GM12878 (cell line): ENCODE measurements at regions not wholly inside any gene's neighbourhood (a gene's known extent, or its start where the extent isn't known, plus 50 kb on each side); places are given as distances from the start of the nearest gene placed in this dataset.

ENCODE experiments used
- BRCA1 ChIP-seq: IDR thresholded peaks from 2 replicates; pipeline ENCODE4 v1.6.1; 2011; ENCODE audit warnings: low read depth, low read length, improper control_type of control experiment
- JUND ChIP-seq: IDR thresholded peaks from 2 replicates; pipeline ENCODE4 v1.6.1; 2012; ENCODE audit warnings: low read depth, mild to moderate bottlenecking, low read length, improper control_type of control experiment, moderate library complexity
- POLR2AphosphoS5 ChIP-seq: IDR thresholded peaks from 2 replicates; pipeline ENCODE4 v1.6.1; 2011; ENCODE audit warnings: mild to moderate bottlenecking, low read length, inconsistent platforms
- SP1 ChIP-seq: IDR thresholded peaks from one replicate; pipeline ENCODE4 v1.6.1; 2011; ENCODE audit warnings: low read depth, low read length
- TF ChIP-seq, protein P1 (sequence below), 3 experiments: IDR thresholded peaks in 2 of 3; conservative IDR thresholded peaks in 1 of 3; 2 replicates each; pipeline ENCODE4 v1.5.1; 2011; ENCODE audit warnings: low read depth in 3 of 3, low read length in 3 of 3, mild to moderate bottlenecking in 3 of 3, control low read depth in 2 of 3, moderate library complexity in 2 of 3, inconsistent platforms in 1 of 3, mixed read lengths in 1 of 3; ENCODE audit not compliant: control insufficient read depth in 2 of 3, insufficient read depth in 1 of 3; ENCODE audit errors: extremely low read depth in 1 of 3

DNA sequence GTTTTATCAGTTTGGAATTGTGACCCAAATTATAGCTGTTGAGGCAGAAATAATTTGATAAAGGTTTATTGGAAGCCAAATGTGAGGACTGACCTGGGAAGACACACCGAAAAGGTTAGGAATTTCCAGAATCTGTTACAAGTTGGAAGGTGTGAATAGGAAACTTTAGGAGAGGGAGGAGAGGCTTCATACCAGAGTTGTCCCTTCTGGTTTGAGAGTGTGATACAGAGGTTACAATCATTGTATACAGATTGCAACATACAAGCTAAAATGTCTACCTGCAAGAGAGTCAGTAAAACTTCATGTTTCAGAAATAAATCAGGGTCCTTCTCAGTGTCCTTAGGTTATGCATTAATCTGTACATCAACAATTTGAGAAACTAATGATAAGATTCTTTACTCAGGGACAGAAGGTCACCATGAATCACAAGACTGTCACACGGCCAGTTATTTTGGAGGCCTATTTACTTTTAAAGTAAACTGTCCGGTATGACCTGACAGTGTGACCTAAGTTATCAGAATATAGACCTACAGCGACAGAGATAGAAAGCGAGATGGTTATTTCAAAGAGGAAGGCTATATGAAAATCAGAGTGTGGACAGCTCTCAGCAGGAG is 204.9 kb upstream of the CTNND2 start:
- TF ChIP-seq BRCA1: no peak
- TF ChIP-seq, protein P1, sequence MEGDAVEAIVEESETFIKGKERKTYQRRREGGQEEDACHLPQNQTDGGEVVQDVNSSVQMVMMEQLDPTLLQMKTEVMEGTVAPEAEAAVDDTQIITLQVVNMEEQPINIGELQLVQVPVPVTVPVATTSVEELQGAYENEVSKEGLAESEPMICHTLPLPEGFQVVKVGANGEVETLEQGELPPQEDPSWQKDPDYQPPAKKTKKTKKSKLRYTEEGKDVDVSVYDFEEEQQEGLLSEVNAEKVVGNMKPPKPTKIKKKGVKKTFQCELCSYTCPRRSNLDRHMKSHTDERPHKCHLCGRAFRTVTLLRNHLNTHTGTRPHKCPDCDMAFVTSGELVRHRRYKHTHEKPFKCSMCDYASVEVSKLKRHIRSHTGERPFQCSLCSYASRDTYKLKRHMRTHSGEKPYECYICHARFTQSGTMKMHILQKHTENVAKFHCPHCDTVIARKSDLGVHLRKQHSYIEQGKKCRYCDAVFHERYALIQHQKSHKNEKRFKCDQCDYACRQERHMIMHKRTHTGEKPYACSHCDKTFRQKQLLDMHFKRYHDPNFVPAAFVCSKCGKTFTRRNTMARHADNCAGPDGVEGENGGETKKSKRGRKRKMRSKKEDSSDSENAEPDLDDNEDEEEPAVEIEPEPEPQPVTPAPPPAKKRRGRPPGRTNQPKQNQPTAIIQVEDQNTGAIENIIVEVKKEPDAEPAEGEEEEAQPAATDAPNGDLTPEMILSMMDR (IDR thresholded peaks at IDR 0.05 in 2 of 3, conservative IDR thresholded peaks at IDR 0.05 in 1 of 3; ENCODE audit: control insufficient read depth in 2 of 3, extremely low read depth in 1 of 3, insufficient read depth in 1 of 3, low read depth in 3 of 3, low read length in 3 of 3): no peak
- TF ChIP-seq POLR2AphosphoS5: no peak
- TF ChIP-seq SP1: no peak
- TF ChIP-seq JUND: no peak
